OCI-M1 (cell line): ENCODE measurements at regions not wholly inside any gene's neighbourhood (a gene's known extent, or its start where the extent isn't known, plus 50 kb on each side); places are given as distances from the start of the nearest gene placed in this dataset.
A peak's percentile ranks its signal among the peaks of the same experiment; 100 is the strongest.
"Not testable (repeated sequence)": the region's sequence is repeated elsewhere in the genome, so short reads cannot be mapped to it uniquely, and the experiment has no call there.

Source experiments
- DNase-seq: peaks from one replicate; lab custom pipeline; 2025; lab: John Stamatoyannopoulos, UW

DNA sequence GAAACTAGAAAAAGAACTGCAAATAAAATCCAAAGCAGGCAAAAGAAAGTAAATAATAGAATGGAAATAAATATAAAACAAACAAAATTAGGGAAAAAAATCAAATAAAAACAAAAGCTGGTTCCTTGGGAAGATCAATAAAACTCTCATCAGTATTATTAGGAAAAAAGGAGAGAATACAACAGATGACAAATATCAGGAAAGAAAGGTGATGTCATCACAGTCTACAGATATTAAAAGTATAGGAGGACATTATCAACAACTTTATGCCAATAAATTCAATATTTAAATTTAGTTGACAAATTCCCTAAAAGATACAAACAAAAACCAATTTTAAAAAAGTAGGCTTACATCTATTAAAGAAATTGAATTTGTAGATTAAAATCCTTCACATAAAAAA, 107.4 kb upstream of the FOXN3 start:
- no peak for DNase-seq

DNA sequence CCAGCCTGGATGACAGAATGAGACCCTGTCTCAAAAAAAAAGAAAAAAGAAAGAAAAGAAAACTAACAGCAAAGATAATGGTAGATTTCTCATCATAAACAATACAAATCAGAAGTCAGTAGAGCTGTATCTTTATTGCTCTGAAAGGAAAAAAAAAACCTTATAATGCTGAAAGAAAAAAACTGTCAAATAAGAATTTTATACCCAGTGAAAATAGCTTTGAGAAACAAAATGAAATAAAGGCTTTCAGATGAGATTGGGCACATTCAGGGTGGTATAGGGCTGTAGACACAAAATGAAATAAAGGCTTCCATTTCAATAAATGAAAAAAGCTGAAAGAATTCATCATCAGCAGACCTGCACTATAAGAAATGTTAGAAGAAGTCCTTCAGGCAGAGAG, 105.0 kb upstream of the FOXN3 start:
- no peak for DNase-seq

DNA sequence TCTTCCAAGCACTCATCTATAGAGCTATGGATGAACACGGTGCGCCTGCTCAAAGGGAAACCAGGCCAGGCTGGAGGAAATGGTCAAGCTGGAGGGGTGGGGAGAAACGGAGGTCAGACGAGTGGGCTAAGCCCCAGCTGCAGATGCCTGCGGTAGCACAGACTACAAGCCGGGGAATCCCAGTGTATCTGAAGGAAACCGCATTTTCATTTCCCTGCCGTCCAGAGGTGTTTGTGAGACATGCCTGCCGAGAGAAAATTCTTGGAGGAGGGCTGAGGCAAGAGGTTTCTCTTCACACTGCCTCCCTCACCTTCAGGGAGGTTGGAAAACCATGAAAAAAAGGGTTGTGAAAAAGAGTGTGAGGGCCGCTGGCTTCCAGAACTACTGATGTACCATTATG, 102.0 kb upstream of the FOXN3 start:
- DNase-seq, result no peak

DNA sequence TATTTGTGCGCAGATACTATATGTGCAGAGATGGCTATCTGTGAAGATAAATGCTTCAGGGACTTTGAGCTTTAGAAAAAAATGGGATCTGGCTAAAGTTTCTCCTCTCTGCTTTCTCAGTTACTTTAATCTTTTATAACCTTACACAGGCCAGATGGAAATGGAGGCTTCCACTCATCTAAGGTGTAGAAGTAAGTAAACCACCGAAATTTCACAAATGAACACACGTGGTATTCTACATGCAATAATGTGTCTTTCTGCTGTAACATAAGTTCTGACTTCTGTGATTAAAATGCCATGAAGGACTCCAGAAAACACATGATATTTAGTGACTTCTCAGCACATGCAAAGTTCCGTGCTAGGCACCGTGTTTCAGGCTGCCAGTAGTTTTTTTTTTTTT, 99.1 kb upstream of the FOXN3 start:
- DNase-seq, result no peak

DNA sequence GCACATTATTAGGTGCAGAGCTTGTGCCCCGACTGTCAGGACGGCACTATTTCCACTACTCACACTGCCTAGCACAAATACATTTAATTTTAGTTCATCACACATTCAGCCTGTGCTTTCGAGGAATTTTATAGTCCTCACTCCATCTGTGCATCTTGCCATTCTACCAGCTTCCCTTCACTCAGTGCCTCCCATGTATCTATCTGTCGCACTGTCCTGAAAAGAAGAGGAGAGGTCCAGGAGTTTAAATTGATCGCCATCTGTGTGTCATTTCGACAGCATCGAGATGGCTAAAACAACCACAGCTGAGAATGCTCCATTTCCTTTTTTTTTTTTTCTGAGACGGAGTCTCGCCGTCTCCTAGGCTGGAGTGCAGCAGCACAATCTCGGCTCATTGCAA, 97.6 kb upstream of the FOXN3 start:
- no peak for DNase-seq

DNA sequence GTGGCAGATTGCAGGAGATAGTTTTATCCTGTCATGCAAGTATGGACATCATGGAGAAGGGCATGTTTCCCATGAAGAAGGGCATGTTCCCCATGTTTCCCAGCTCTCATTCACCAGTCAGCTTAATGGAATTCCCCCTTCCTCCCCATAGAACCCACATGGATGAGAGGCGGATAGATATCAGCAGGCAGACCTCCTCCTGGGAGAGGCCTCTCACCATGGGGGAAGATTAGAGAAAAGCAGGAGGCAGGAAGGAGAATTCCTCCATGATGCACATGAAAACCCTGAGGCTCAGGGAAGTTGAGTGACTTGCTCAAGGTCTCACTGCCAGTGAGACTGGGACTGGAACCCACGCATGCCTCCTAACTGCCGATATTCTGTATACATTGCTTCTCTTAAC, 92.9 kb upstream of the FOXN3 start:
- DNase-seq, result no peak

DNA sequence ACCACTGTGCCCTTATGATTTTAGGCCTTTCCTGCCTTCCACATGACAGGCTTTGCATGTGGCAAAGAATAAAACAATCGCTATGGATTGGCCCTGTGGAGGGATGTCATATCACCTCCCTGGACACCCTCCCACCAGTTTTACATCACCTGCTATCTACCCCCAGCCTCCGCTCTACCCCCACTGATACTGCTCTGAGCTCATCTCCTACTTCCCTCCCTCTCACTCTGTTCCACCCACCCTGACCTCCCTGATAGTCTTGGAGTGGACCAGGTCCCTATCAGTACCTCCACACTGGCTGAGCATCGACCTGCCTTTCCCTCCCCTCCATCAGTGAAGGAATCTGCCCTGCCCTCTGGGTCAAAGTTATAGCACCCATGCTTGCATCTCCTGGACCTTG, 91.8 kb upstream of the FOXN3 start:
- DNase-seq, result no peak

DNA sequence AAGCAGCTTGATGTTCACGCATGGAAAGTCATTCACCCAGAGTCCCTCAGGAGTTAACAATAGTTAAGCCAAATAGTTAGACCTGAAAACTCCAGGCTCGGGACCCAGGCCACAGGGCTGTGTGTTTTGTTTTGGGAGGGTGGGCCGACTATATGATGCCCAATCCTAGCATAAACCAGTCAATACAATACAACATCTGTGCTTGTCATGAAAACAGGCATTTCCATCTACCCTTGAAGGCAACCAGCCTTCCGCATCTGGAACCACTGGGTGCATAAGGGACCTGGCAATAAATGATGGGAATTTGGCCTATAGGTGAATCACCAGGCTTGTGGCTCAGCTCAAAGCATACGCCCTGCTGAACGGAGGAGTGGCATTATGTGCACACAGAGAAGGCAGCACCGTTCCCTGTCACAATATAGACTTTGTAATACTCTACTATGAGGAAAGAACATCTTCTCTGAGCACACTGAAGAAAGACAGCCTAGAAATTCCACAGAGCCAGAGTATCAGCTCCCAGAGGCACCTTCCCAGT, 91.0 kb upstream of the FOXN3 start:
- no peak for DNase-seq

DNA sequence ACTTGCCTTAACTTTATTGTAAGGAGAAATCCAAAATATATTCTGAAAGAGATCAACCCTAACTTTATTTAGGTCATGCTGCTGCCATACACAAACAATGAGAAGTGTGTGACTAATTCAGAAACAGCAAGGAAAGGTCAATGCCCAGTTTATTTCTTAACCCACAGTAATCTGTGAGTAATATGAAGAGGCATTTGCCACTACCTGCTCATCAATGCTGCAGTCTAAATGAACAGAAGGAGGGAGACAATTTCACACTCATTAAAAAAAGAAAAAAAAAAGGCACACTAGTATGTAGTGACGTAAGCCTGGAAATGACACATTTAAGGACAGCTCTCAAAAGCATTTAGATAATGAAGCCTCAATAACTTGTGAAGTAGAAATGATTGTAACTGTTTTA, 90.5 kb upstream of the FOXN3 start:
- DNase-seq, result no peak

DNA sequence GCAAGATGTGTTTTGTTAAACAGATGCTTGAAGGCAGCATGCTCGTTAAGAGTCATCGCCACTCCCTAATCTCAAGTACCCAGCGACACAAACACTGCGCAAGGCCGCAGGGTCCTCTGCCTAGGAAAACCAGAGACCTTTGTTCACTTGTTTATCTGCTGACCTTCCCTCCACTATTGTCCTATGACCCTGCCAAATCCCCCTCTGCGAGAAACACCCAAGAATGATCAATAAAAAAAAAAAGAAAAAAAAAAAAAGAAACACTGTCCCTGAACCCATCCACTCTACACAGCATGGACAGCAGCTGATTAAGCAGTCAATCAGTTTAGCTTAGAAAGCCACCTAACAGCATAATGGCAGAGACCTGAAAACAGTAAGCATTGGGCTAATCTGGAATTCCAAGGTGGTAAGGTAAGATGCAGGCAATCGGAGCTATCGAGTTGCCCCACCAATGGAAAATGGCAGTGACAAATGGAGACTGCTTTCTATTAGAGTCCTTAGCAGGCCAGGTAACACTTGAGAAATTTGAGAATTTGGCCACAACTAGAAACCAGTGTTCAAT, 89.9 kb upstream of the FOXN3 start:
- DNase-seq, result not testable (repeated sequence)

DNA sequence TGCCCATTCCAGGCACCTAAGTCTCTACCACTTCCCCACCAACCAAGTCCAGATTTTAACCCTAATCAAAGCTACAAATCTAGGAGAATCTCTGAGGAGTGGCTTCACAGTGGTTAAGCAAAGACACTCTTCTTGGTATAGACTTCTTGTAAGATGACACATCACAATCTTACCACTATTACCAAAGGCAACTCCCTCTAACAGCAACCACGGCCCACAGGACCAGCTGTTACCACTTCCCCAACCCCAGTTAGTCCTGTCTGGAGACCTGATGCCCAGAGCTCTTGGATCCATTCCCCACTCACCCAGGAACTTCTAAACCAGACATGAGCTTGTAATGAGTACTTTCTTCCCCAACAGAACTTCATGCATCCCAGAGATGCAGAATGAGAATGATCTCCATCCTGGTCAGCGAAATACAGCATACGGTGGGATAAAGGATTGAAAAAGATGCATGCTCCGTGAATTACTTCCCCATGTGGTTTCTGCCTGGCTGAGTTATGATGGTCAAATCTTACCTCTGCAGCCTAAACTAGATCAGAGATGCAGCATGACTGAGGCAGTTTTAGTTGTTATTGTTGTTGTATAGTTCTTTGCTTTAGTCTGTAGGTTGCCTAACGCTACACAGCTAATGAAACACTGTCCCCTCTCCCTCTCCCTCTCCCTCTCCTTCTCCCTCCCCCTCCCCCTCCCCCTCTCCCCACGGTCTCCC, 87.7 kb upstream of the FOXN3 start:
- peak; percentile 34 for DNase-seq

DNA sequence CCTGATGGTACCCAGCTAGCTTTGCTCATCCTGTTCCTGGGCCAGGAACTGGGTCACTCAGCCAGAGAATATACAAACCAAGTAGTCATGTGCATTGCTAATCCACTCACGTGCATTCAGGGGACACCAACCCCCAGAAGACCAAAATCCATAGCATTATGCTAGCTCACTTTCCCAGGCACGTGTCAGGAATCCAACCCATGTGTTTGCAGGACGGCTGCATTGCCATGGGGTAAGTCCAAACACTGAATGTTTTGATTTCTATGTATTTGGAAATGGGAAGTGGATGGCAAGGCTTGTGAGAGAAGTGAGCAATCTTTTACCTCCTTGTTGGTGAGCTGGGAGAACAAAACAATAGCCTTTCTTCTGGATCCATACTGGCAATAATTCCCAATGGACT, 87.1 kb upstream of the FOXN3 start:
- DNase-seq, result no peak

DNA sequence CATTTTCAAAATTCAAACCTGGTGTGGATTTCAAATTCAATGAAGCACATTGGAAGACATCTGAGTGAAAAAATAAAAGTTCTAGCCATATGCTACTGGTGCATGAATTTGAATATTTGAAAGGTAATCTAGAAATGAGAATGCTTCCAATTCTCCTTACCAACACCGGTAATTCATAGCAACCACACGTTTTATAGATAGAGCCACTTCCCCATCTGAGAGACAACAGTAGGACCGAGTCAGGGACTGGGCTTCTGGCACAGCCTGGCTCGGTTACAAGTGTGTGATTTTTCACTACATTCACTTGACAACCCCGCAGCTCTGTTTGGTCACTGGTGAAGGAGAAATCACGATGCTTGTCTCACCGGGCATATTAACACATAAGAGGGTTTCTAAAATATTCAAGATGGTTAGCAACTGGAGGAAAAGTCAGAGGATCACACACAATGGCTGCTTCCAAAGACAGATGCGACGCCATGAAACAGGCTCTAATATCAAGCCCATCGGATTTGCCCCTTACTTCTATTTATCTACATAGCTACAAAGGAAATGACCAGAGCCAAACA, 86.5 kb upstream of the FOXN3 start:
- DNase-seq, result peak; percentile 1

DNA sequence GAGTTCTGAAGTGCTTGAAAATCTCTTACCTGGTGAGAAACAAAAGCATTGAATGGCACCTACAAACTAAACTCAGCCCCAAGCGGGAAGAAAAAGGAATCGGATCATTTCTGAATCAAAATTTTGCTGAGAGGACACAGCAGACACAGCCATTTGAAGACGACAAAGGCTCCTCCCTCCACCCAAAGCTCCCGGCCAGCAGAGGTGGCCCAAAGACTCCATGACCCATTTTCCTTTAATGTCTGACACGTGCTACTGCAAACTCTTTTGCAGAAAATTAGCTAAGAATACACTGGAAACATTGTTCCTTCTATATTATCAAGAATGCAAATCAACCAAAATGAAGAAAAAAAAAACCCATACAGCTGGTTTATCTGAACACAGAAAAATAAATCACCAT, 85.9 kb upstream of the FOXN3 start:
- no peak for DNase-seq

DNA sequence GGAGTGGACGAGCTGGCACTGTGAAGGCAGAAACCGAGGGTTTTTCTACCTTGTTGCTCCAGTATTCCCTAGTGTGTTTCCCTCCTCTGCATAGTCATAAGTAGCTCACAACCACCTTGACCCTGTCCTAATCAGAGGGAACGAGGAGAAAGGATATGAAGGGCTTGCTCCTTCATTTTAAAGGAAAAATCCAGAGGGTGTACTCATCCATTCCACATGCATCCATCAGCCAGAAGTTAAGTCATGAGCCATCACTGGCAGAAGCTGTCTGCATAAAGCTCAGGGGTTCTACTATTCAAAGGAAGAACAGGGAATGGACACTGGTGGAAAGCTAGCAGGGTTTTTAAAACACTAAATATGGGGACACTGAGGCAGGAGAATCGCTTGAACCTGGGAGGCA, 84.3 kb upstream of the FOXN3 start:
- DNase-seq, result no peak

DNA sequence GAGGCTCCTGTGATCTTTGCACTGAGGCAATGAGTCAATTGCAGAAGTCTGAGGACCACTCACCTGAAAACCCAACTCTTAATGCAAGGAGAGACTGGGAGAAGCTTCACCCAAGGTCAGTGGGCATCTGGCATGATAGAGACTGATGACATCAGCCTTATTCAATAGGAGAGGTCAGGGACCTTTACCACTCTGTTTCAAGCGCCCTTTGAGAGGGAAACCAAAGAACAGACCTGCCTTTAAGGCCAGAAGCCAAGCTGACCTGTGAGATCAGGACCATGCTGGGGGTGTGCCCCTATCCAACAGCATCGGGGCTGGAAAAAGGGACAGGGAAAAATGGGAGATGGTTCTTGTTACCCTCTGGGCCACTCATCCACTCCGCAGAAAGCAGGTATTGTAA, 83.3 kb upstream of the FOXN3 start:
- no peak for DNase-seq

DNA sequence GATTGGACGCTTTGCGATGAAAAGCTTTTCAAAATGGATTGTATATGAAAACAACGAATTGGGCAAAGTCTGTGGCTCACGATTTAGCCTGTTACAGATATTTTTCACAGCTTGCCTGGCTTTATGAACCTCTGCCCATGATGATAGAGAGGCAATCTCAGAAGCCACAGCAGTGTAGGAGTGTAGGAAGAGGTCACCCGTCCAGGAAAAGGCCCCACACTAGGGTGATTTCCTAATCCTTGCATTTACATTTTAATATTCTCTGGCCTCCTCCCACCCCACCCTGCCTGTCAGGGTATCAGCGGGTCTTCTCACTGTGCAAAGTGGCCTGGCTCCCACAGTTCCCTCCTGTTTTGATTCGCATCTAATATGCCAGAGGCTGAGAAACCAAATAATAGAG, 81.8 kb upstream of the FOXN3 start:
- peak; percentile 4 for DNase-seq

DNA sequence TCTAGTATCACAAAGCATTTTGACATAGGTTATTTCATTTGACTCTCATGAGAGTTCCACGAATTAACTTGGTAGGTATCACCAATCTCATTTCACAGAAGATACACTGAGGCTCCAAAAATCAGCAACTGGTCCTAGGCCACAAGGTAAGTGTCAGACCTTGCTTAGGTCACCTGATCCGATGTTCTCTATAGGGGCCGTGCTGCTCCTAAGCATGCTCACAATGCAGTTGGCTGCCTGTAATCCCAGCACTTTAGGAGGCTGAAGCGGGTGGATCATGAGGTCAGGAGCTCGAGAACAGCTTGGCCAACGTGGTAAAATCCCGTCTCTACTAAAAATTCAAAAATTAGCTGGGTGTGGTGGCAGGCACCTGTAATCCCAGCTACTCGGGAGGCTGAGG, 78.7 kb upstream of the FOXN3 start:
- DNase-seq, result no peak

DNA sequence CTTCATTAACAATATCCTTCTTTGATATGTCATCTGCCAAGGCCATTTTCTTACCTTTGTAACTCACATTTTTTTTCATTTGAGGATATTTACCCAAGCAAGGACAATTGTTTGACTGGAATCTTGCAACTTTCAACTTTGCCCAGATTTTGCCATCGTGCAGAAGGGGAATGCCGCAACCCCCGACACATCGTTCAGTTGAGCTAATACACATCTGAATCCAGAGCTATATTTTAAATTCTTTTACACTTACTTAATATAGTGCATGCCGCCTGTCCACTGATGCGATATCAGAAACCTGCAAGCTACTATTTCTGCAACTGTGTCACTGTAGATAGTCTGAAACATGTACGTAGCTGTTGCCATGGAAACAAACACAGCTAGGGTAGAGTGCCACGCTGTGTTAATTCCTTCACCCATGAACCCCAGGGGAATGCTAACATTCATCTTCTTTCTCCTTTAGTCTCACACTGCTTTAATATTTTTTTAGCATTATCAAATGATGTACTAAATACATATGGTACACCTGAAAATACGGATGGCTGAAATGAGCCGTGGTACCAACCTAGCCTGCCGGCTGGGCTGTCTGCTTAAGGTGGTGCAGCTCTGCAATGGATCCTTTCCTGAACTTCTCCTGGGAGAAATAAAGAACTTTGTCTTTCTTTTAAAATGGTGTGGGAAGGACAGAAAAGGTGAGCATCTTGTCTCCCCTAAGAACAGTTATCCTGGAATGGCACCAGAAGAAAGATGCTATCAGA, 77.0 kb upstream of the FOXN3 start:
- peak; percentile 1 for DNase-seq

DNA sequence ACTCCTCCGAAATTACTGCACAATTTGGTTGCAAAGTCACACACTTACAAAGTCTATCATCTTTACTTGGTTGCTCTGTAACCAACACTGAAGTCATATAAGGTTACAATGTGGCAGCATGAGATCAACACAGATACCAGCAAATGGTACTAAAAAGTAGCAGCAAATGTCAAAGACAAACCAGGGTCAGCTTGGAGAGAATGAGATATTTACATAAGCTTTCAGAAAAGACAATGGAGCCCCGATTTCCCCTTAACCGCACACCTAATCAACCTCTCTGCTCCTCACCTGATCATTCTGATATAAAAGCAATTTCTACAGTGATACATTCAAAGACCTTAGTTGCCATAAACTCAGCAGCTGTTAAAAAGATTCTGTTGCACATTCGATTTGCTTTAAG, 76.4 kb upstream of the FOXN3 start:
- DNase-seq, result no peak

DNA sequence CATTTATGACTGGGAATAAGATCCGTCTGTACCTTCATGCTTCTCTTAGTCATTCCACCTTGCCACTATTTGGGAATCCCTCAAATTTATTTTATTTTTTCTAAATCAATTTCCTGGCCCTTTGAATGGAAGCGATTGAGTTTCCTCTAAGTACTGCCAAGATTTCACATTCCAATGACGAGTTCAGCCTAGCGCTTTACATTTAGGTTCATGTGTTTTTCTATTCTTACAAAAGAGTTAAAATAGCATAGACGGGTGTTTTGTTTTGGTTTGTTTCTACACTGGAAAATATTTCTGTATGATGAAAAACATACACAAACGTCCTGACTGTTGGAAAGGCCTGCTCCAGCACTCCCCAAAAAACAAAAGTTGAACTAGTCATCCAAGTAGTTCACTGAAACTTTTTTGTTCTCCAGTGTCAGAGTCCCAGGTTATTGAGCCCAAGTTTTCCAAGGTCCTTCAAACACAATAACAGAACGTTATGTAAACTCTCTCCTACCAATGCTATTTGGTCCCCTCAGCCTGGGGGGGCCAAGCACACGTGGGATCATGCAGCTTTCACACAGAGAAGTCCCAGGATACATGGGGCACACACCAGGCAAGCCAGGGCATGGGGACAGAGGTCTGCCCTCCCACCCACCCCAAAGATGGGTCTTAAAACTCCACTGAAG, 74.8 kb upstream of the FOXN3 start:
- no peak for DNase-seq

DNA sequence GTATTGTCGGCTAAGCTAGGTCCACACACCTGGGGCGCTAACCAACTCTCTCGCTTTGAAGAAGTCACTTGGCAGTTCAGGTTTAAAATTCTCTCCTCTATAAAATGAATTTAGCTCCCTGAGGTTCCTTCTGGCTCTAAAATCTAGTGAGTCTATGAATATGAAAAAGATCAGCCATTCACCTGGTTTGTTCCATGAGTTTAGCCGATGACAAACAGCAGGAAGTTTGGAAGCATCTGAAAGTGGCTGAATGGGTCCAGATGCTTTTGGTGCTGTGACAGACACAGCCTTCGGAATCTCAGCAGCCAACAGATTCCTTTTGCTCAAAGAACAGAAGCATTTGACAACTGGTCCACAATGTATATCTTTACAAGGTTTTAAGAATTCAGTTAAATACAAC, 73.4 kb upstream of the FOXN3 start:
- no peak for DNase-seq
